GM21528 (cell line): ENCODE measurements at regions not wholly inside any gene's neighbourhood (a gene's known extent, or its start where the extent isn't known, plus 50 kb on each side); places are given as distances from the start of the nearest gene placed in this dataset.

Experiments
- ATAC-seq: cut with Tn5 transposase; IDR thresholded peaks from one replicate; pipeline ENCODE4 v1.9.1; 2021; ENCODE audit warnings: mild to moderate bottlenecking, moderate library complexity; ENCODE audit not compliant: unreplicated experiment, low FRiP score

DNA sequence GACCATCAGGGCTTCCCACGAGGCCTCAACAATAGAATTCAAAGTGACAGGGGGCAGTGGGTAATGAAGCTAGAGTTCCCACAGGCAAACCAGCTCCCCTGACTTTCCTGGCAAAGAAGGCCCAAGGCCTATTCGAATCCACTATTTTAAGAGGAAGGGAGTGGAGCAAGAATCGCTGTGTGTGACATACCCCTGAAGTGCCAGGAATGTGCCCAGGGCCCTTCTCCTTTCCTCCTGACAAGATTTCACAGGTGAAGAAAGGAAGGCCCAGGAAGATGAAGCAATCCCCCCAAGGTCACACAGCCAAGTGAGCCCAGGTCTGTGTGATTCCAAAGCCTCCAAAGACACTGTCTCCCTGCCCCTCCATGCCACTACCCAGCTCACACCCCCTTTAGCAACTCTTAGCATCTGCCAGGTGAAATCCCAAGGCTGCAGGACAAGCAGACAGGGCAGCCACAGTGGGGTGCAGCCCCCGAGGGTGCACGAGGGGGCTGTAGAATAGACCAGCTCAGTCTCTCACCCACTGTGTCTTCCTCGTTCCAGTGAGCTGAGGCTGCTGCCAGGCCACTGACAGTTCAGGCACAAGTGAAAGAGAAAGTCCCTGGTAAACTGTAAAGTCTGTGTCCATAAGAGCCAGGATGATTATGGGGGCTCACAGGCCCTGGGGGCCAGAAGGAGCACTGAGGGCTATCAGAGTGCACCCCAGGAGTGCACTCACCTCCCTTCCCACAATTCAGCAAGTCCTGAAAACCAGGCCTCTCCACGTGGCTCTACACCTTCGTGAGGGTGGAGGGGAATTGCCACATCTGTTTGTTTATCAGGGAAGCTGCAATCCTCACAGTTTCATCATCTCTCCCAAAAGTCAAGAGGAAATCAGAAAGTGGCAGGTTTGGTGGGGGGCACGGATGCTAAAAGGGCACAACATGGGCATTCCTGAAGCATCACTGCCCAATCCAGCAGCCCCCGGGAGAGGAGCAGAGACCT is 70.8 kb upstream of the ZMIZ1 start:
- no peak for ATAC-seq

- ATAC-seq = no peak
Observed at GRCh38 chr10:79001082-79001885, 67.5 kb upstream of the ZMIZ1 start.

DNA sequence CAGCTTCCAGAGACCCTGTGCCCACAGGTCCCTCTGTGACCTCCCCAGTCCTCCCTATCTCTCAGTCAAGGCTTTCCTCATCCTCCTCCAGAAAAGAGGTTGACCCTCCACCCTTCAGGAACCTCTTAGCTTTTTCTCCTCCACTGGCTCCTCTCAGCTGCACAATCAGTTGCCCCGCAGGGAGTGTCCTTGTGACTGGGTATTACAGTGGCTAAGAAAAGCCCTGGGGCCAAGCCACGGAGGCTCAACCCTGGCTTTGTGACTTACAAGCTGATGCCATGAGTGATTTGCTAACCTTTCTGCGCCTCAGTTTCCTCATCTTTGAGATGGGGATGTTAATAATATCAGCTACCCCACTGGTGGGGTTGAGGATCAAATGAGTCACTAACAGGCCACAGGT is 66.4 kb upstream of the ZMIZ1 start:
- ATAC-seq = no peak

DNA sequence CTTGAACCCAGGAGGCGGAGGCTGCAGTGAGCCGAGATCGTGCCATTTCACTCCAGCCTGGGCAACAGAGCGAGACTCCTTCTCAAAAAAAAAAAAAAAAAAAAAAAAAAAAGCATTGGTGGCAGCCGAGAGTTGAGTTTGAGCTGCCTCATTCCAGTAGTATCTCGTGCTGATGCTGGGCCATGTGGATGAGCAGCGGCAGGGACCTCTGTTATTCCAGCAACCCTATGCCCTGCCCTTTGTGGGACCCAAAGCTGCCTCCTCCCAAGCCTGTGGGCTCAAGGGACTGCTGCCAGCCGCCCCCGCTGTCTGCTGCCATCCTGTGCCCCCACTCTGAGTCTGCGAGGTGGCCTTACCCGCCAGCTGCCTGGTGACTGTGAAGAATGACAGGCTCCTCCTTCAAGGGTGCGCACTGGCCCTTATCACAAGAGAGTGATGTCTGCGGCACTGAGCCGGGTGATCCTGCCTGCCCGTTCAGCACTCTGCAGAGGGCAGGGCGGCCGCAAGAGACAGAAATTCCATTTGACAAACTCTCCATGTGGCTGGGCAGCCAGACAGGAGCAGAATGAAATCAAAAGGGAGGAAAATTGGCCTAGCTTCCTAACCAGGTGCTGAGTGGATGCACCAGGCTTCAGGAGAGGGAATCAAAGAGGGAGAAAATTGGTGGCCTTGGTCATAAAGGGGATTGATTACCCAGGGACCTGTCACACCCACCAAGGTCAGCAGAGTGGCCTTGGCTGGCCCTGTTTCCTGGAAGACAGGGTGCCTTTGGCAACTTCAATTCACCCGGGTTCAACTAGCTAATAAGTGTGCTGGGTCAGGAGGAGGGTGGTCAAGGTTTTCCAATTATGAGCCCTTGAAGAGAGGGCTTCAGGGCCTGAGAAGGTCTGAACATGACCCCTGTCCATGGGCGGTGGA is 65.3 kb upstream of the ZMIZ1 start:
- no peak for ATAC-seq

DNA sequence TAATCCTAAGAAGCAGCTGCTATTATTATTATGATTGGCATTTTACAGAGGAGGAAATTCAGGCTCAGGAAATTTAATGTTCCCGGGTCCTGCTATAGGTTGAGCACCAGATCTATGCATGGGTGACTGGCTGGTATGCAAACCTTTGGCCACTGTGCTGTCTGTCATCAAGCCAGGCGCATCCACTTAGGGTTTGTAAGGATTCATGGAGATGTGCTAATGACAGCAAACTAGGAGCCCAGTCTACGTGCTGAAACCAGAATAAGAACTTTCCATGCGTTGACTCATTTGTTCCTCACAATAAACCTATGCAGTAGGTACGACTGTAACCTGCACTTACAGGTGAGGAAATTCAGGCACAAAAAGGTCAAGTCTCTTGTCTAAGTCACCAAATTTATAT is 64.5 kb upstream of the ZMIZ1 start:
- no peak for ATAC-seq

GRCh38 chr10:79005126-79005810 is 63.5 kb upstream of the ZMIZ1 start:
- ATAC-seq = no peak

DNA sequence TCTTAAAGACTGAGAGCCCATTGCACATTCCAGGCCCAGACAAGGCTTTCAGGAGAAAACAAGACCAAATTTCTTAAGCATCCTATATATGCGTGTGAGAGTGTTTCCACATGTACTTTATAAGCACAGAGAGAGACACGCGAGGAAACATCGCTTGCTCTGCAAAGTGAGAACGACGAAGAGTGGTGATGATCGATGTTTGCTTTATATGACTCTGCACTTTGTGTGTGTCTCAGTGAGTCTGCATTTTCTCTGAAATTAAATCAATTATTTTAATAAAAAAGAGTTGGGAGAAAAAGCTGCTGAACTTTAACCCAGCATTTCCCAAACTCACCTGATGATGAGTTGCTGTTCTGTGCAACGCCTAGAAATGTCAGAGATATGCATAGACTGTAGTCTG is 61.7 kb upstream of the ZMIZ1 start:
- ATAC-seq = no peak

GRCh38 chr10:79007421-79008319 is 61.1 kb upstream of the ZMIZ1 start:
- no peak for ATAC-seq

GRCh38 chr10:79009145-79009544 is 59.6 kb upstream of the ZMIZ1 start:
- ATAC-seq = no peak

DNA sequence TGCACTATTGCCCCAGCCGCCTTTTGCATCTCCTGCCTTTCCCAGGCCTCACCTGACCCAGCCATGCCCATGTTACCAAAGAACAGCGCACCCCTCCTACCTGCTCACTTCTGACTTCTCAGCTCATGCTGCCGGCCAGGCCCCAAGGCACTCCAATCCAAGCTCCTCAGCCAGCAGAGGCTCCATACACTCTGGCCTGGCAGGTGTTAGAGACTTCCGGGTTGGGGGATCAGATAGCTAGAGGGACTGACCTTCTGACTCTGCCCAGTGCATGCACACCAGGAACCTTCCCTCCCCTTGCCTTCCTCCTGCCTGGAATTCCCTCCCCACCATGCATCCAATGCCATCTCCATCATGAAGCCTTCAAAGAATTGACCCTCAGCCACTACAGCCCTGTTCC is 56.2 kb upstream of the ZMIZ1 start:
- no peak for ATAC-seq

GRCh38 chr10:79013406-79013987 is 55.3 kb upstream of the ZMIZ1 start:
- ATAC-seq = no peak

GRCh38 chr10:79014796-79015195 is 54.0 kb upstream of the ZMIZ1 start:
- no peak for ATAC-seq

DNA sequence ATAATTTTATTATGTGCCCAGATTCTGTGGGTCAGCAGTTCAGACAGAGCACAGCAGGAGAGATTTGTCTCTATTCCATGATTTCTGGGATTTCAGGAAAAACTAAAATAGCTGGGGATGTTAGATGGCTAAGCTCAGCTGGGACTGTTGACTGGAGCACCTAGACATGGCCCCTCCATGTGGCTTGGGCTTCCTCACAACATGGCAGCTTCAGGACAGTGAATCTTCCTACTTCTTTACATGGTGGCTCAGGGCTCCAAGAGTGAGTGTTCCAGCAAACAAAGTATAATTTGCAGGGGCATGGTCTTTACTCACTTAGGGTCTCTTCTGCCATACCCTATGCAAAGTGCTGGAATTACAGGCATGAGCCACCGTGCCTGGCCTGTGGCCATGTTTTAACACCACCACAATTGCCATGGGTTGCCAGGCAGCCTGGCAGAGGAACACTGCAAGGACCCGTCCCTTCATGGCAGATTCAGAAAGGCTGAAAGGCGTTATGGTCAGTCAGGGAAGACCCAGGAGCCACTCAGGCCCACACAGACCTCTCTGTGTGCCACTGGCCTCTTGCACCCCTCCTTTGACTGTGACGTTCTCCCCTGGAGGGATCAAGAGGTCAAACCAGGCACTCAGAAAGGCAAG is 50.8 kb upstream of the ZMIZ1 start:
- ATAC-seq = no peak

- ATAC-seq = no peak
Observed at GRCh38 chr10:79018521-79019011, 50.2 kb upstream of the ZMIZ1 start.
